ENCODE measurements at regions not wholly inside any gene's neighbourhood (a gene's known extent, or its start where the extent isn't known, plus 50 kb on each side); places are given as distances from the start of the nearest gene placed in this dataset.
"Not testable (repeated sequence)": the region's sequence is repeated elsewhere in the genome, so short reads cannot be mapped to it uniquely, and the experiment has no call there.

GRCh38 chr3:124619887-124620599 is 110.2 kb upstream of the UMPS start:
- in situ Hi-C loops (cut with MboI; ENCODE audit: low sequenced_read_pairs) = no loop called here

DNA sequence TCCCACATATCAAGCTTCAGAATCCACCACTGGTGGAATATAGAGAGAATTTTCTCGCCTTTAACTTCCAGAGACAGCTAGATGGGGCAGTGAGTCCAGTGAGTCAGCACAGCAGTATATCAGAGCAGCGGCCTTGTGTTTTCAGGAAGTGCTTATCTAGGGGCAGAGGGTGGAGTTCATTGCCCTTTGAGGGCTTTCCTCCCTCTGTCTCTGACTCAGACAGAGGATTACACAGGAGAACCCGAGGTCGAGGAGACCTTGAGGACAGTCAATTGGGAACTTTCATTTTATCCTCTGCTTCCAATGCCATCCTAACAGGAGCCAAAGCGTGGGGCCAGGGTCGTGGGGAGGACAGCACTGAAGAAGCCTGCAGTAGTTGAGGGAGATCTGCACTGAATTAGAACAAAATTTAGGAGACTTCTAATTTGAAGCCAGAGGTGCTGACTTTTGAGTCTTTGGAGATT is 109.6 kb upstream of the UMPS start:
- in situ Hi-C loops (cut with MboI; ENCODE audit: low sequenced_read_pairs) = no loop called here

DNA sequence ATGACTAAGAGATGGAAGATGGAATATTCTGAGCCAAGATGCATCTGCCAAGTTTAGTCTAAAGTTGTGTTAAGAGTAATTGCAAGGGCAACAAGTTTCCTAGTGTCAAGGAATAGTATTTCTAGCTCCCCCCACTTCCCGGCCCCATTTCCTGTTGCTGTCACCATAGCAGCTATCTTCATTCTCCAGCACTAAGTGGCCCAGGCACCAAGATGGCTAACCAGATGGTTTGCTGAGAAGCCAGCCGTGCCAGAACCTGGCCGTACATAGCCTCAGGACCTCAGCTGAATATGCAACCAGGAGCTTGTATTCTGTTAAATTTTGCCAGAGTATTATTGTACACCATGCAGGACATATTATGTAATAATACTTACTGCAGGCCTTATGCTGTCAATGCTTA is 108.8 kb upstream of the UMPS start:
- in situ Hi-C loops (cut with MboI; ENCODE audit: low sequenced_read_pairs) = no loop called here

DNA sequence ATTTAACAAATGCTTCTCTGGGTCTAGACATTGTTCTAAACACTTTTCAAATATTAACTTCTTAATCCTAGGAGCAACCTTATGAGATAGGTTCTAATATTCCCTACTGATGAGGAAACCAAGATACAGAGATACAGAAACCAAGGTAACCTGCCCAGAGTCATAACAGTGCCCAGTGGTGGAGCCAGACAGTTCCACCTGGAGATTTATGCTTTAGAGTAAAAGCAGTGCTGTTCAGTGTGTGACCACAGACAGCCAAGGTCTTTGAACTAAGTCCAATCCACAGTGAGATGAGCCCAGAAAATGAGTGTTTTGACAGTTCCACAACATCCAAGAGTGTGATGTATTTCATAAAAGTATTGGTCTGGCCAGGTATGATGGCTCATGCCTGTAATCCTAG is 105.2 kb upstream of the UMPS start:
- in situ Hi-C loops (cut with MboI; ENCODE audit: low sequenced_read_pairs) = no loop called here

- in situ Hi-C loops (cut with MboI; ENCODE audit: low sequenced_read_pairs) = no loop called here
Measured at GRCh38 chr3:124627501-124627908, 102.7 kb upstream of the UMPS start.

- in situ Hi-C loops (cut with MboI; ENCODE audit: low sequenced_read_pairs) = no loop called here
Measured at GRCh38 chr3:124628863-124629262, 101.4 kb upstream of the UMPS start.

DNA sequence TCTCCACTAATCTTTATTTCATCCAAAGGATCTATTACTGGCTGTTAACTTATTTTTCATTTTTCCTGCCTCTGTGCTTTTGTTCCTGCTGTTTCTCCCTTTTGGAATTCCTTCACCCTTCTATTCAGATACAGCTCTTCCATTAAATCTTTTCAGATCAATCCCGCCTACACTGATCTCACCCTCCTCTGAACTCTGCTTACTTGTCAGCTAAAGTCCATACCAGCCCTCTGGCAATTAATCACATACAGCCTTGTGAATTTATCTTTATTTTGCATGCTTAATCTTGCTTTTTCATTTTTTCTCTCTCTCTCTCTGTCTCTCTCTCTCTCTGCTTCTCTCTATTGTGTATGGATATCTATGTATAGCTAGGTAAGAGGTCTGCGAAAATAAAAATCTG is 100.8 kb upstream of the UMPS start:
- in situ Hi-C loops (cut with MboI; ENCODE audit: low sequenced_read_pairs) = no loop called here

- in situ Hi-C loops (cut with MboI; ENCODE audit: low sequenced_read_pairs) = no loop called here
Measured at GRCh38 chr3:124630960-124631359, 99.3 kb upstream of the UMPS start.

DNA sequence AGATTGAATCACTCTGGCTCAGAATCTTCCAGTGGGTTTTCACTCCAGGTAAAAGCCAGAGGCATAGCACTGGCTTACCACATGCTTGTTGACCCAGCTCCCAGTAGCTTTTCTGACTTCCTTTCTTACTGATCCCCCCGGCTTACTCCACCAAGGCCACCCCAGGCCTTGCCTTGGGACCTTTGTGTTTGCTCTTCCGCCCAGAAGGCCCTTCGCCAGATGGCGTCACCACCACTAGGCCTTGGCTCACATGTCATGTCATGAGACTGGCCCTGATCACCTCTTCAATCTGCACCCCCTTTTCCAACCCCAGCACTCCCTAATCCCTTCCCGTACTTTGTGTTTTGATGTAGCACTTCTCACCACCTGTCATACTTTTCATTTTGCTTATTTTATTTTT is 98.5 kb upstream of the UMPS start:
- in situ Hi-C loops (cut with MboI; ENCODE audit: low sequenced_read_pairs) = no loop called here

DNA sequence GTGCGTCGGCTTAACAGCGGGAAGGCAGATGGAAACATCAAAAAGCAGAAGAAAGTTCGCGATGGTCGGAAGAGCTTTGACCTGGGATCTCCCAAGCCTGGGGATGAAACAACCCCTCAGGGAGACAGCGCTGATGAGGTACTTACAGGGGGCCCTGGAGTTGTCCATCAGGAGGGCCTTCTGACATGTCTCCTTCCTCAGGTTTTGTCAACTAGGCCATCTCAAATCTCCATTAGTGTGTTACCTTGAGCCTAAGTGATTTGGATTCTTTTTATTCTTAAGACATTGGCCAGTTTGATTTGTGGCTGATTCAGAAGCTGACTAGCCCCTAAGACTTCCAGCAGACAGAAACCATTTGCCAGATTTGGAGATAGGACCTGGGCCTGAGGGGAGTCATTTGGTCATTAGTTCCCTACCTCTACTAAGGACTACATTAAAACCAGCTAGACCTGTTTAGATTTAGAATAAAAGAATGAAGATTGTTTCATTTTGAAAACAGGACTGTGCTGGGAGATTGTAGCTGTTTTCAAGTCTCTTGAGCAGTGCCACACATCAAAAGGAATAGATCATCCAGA is 97.6 kb upstream of the UMPS start:
- in situ Hi-C loops (cut with MboI; ENCODE audit: low sequenced_read_pairs) = no loop called here

- in situ Hi-C loops (cut with MboI; ENCODE audit: low sequenced_read_pairs) = no loop called here
Measured at GRCh38 chr3:124633524-124633923, 96.7 kb upstream of the UMPS start.

- in situ Hi-C loops (cut with MboI; ENCODE audit: low sequenced_read_pairs) = no loop called here
Measured at GRCh38 chr3:124634210-124635168, 95.8 kb upstream of the UMPS start.

- in situ Hi-C loops (cut with MboI; ENCODE audit: low sequenced_read_pairs) = no loop called here
Measured at GRCh38 chr3:124635169-124635539, 95.1 kb upstream of the UMPS start.

DNA sequence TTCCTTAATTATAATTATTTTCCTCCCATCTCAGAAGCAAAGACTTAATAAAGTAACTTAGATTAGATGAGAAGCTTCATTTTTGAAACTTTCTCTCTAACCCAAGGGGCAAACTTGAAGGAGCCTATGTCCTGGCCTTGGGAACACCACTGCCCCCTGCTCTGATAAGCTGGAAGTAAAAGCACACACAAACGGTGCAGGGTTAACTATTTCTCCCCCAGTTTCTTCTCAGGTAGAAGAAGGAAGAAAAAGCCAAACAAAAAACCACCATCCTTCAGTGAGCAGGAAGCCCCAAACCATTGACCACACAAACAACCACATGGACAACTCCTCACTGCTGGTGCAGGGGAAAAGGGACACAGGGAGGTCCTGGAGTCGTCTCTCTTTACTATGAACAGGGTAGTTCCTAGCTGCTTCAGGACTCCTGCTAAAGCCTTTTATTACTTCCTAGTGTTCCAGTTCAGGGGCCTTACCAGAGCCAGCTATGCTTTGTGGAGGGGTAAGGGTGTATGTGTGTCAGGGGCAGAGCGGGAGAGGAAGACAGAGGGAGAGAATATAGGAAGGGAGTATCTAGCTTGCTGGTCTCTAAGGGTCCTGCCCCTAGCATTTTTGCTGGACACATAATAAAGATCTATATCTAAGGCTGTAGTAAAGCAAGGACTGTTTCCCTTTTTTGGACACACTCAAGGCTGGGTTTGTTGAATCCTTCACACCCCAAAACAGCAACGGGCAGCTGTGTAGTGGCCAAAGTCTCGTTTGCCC is 94.0 kb upstream of the UMPS start:
- in situ Hi-C loops (cut with MboI; ENCODE audit: low sequenced_read_pairs) = no loop called here

DNA sequence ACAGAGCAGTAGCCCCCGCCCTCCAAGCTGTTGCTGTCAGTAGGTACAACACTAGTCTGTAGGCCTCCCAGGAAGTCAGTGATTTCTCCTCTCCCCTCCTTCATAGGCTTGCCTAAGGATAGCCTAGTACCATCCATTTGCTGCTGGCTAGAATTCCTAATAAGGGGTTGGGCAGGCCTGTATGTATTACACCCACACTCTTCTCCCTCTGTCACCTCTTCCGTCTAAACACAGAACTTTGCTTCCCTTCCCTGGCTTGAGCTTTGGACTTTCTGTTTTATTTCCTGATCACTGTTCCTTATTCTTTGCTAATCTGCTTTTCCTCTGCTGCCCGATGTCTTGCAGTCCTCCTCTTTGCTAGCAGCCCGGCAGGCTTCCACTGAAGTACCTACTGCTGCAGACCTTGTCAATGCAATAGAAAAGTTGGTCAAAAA is 93.4 kb upstream of the UMPS start:
- in situ Hi-C loops (cut with MboI; ENCODE audit: low sequenced_read_pairs) = no loop called here

DNA sequence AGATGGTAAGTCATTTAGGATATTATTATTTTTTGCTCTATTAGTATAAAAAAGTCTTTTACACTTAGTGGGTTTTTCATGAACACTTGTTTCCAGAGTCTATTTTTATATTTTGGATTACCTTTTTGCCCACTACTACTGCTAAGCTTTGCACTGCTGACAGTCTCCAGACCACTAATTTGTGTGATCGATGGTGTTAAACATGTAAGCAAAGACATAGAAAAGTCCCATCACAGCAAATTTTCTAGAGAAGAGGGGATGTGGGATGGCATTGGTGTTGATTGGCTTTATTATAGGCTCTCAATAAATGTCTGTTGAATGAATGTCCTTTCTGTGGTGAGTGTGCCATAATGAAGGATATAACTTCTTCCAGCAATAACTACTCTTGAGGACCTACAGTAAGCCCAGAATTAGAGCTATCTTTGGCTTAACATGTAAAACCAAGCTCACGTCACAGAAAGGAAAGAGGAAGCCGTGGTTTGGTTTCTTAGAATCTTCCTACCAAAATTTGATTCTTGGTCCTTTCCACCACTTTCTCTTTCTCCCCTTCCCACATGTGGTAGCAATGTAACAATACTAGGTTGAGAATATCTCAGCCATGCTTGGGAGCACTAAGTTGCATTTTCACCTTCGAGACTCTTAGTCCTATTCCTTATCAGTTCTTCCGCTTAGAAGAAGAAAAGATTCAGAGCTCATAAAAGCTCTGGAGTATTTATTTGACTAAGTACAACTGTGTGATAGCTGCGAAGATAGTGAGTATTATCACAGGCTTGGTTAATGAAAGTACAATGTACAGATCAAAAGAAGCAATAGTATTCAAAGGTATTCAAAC is 90.6 kb upstream of the UMPS start:
- in situ Hi-C loops (cut with MboI; ENCODE audit: low sequenced_read_pairs) = no loop called here

GRCh38 chr3:124640635-124641306 is 89.5 kb upstream of the UMPS start:
- in situ Hi-C loops (cut with MboI; ENCODE audit: low sequenced_read_pairs) = no loop called here

- in situ Hi-C loops (cut with MboI; ENCODE audit: low sequenced_read_pairs) = no loop called here
Measured at GRCh38 chr3:124643453-124643852, 86.8 kb upstream of the UMPS start.

GRCh38 chr3:124646186-124646585 is 84.1 kb upstream of the UMPS start:
- in situ Hi-C loops (cut with MboI; ENCODE audit: low sequenced_read_pairs) = not testable (repeated sequence)

- in situ Hi-C loops (cut with MboI; ENCODE audit: low sequenced_read_pairs) = no loop called here
Measured at GRCh38 chr3:124648551-124648950, 81.7 kb upstream of the UMPS start.

All from HL-60/S4 treated with phorbol 12-myristate 13-acetate at 8.2 ng/mL for 4 days and 3 days (cell line).